ENCODE measurements at regions not wholly inside any gene's neighbourhood (a gene's known extent, or its start where the extent isn't known, plus 50 kb on each side); places are given as distances from the start of the nearest gene placed in this dataset.

DNA sequence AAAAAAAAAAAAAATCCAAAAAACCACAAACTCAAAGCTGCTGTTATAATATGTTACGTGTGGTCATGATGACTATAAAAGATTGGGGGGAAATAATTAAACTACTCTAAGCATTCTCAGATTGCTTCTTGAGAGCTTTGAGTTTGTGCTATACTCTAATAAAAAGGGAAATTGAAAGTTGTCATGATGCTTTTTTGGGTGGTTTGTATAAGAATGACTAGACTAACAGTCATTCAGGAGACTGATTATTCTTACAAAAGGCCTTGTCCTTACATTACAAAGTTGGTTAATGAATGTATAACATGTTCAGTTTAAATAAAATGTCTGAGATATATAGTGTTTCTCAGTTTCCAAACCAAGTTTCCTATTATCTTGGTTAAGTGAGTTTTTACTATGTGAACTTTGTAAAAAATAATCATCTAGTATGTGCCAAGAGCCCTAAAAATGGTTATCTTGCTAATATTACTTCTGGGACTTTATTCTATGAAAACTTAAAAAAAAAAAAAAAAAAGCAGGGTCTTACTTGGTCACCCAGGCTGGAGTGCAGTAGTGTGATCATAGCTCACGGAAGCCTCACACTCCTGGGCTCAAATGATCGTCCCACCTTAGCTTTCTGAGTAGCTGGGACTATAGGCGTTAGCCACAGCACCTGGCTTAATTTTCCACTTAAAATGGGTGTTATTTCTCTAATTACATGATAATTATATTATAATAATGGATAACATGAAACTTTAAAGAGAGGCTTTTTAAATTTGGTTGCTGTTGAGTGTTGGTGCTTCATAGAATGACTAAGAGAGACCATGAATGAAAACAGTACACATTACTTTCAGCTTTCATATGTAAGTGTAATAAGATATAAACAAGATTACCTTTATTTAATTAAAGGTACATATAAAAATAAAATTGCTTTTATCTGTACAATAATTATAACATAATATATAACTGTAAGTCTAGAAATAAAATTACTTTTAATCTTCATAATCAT is 459.6 kb upstream of the RGS6 start:
- no peak overlapping the region for H3K27ac Mint-ChIP-seq
- no peaks in the 10 kb centered on the region; the same call in 1 of the 2 replicates for H3K79me2 ChIP-seq (ENCODE audit: insufficient read depth, low read length)
- DNase-seq: no peak

More for the DNA sequence above, 459.6 kb upstream of the RGS6 start:
- no peak overlapping the region for H2AK5ac ChIP-seq (ENCODE audit: insufficient read length, low read length)
- no peaks in the 10 kb centered on the region for H3K9me3 ChIP-seq (ENCODE audit: control insufficient read depth, low read depth, low read length)
- H3K23me2 ChIP-seq (ENCODE audit: insufficient read length, low read depth, low read length, poor library complexity, severe bottlenecking): no peaks in the 10 kb centered on the region
- H4K8ac ChIP-seq (replicated peaks; ENCODE audit: insufficient read length, low read depth, low read length): no peak overlapping the region
- no peaks in the 10 kb centered on the region for H3K79me1 ChIP-seq (ENCODE audit: insufficient read depth, low read depth, low read length, poor library complexity, severe bottlenecking)
- H3K27me3 ChIP-seq (ENCODE audit: insufficient read depth, low read length): no peaks in the 10 kb centered on the region
- no peak overlapping the region for H2BK12ac ChIP-seq (ENCODE audit: insufficient read length, low read depth, low read length)
- no peak overlapping the region for H3K56ac ChIP-seq (ENCODE audit: insufficient read length, low read depth, low read length)
- H2AFZ ChIP-seq (ENCODE audit: low read length): no peak overlapping the region
- no peaks in the 10 kb centered on the region; the same call in 1 of the 2 replicates for H3K4me1 ChIP-seq (ENCODE audit: insufficient read depth, low read length)
- no peaks in the 10 kb centered on the region for H4K20me1 ChIP-seq (ENCODE audit: control insufficient read depth, insufficient read depth, insufficient read length)
- H2BK120ac ChIP-seq (ENCODE audit: low read depth, low read length, poor library complexity, severe bottlenecking): no peak overlapping the region
- H3K27me3 Mint-ChIP-seq (ENCODE audit: low read depth): no peaks in the 10 kb centered on the region
- H3T11ph ChIP-seq (ENCODE audit: low read length): no peak overlapping the region
- no CpG with 5 or more reads among the region's 4 CpGs for WGBS (ENCODE audit: extremely low coverage, insufficient read length, low lambda C conversion rate)
- H2BK20ac ChIP-seq (ENCODE audit: low read depth, low read length, poor library complexity, severe bottlenecking): no peak overlapping the region
- TF ChIP-seq, protein P1, sequence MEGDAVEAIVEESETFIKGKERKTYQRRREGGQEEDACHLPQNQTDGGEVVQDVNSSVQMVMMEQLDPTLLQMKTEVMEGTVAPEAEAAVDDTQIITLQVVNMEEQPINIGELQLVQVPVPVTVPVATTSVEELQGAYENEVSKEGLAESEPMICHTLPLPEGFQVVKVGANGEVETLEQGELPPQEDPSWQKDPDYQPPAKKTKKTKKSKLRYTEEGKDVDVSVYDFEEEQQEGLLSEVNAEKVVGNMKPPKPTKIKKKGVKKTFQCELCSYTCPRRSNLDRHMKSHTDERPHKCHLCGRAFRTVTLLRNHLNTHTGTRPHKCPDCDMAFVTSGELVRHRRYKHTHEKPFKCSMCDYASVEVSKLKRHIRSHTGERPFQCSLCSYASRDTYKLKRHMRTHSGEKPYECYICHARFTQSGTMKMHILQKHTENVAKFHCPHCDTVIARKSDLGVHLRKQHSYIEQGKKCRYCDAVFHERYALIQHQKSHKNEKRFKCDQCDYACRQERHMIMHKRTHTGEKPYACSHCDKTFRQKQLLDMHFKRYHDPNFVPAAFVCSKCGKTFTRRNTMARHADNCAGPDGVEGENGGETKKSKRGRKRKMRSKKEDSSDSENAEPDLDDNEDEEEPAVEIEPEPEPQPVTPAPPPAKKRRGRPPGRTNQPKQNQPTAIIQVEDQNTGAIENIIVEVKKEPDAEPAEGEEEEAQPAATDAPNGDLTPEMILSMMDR (conservative IDR thresholded peaks at IDR 0.05): no peak
- no peak overlapping the region for H3K9ac ChIP-seq (ENCODE audit: extremely low read depth, insufficient read length, low read length)
- H3K4me2 ChIP-seq (ENCODE audit: insufficient read depth, insufficient read length, low read length): no peak overlapping the region
- H3K4me1 Mint-ChIP-seq: peaks cover 14 to 16% of the 10 kb centered on the region in 2 experiments
- H4K5ac ChIP-seq (ENCODE audit: insufficient read length, low read depth, low read length): no peak overlapping the region
- H3K23ac ChIP-seq (ENCODE audit: insufficient read length, low read depth, low read length): no peak overlapping the region
- H2BK5ac ChIP-seq (ENCODE audit: insufficient read length, low read length): no peak overlapping the region
- H3K18ac ChIP-seq (ENCODE audit: insufficient read length, low read depth, low read length): no peak overlapping the region
- no peak overlapping the region for H3K27ac ChIP-seq (ENCODE audit: insufficient read length, low read depth, low read length)
- H3K14ac ChIP-seq (ENCODE audit: insufficient read depth, low read length): no peak overlapping the region
- no peak overlapping the region for H4K91ac ChIP-seq (ENCODE audit: insufficient read length, low read depth, low read length)
- no peaks in the 10 kb centered on the region; a peak in 2 of 5 replicates for H3K9me3 Mint-ChIP-seq
- no peak overlapping the region for H3K4ac ChIP-seq (ENCODE audit: low read depth, low read length)
- H2BK15ac ChIP-seq (ENCODE audit: low read depth, low read length): no peak overlapping the region
- H3K36me3 Mint-ChIP-seq (ENCODE audit: insufficient read depth in 1 of 3, low read depth in 3 of 3): peaks cover 0 to 7% (median 7%) of the 10 kb centered on the region in 3 experiments; a peak in 5 of 7 replicates
- H3K4me3 Mint-ChIP-seq: no peak overlapping the region
